Loucy (cell line): ENCODE measurements at regions not wholly inside any gene's neighbourhood (a gene's known extent, or its start where the extent isn't known, plus 50 kb on each side); places are given as distances from the start of the nearest gene placed in this dataset.

Experiments
- H2AFZ ChIP-seq: fragments of 200-600 bp; sonication (generic); 2 replicates; pipeline ENCODE4 v1.6.0; 2016; ENCODE audit warnings: antibody characterized with exemption, mild to moderate bottlenecking, low read length, moderate library complexity
- H3F3A ChIP-seq: fragments of 200-600 bp; 2 replicates; pipeline ENCODE4 v1.6.0; 2016; ENCODE audit warnings: antibody characterized with exemption, low read depth, mild to moderate bottlenecking
- H3K27me3 ChIP-seq: fragments of 200-600 bp; sonication (generic); 2 replicates; pipeline ENCODE4 v1.6.1; 2014; ENCODE audit warnings: low read length, mild to moderate bottlenecking; ENCODE audit not compliant: insufficient read depth, poor library complexity, severe bottlenecking
- H3K36me3 ChIP-seq: fragments of 200-600 bp; sonication (generic); 2 replicates; pipeline ENCODE4 v1.6.1; 2016; ENCODE audit warnings: low read length; ENCODE audit not compliant: insufficient read depth
- H3K4me1 ChIP-seq: fragments of 200-600 bp; sonication (generic); 2 replicates; pipeline ENCODE4 v1.5.1; 2014; ENCODE audit warnings: low read length, mild to moderate bottlenecking; ENCODE audit not compliant: insufficient read depth, poor library complexity, severe bottlenecking
- H3K4me2 ChIP-seq: fragments of 200-600 bp; sonication (generic); 2 replicates; pipeline ENCODE4 v1.6.0; 2014; ENCODE audit warnings: antibody characterized with exemption, low read length, low read depth, mild to moderate bottlenecking; ENCODE audit not compliant: poor library complexity, severe bottlenecking
- H3K4me3 ChIP-seq: fragments of 200-600 bp; sonication (generic); 2 replicates; pipeline ENCODE4 v1.5.1; 2014; ENCODE audit warnings: low read length, mild to moderate bottlenecking, mixed read lengths; ENCODE audit not compliant: poor library complexity, severe bottlenecking
- H3K79me2 ChIP-seq: fragments of 200-600 bp; sonication (generic); 2 replicates; pipeline ENCODE4 v1.6.1; 2014; ENCODE audit warnings: low read length; ENCODE audit not compliant: insufficient read depth
- H3K9ac ChIP-seq: fragments of 200-600 bp; sonication (generic); 2 replicates; pipeline ENCODE4 v1.6.0; 2014; ENCODE audit warnings: mild to moderate bottlenecking, low read depth, low read length, moderate library complexity; ENCODE audit not compliant: poor library complexity, severe bottlenecking
- H3K9me2 ChIP-seq: fragments of 200-600 bp; sonication (generic); replicated peaks from 2 replicates; pipeline ENCODE4 v1.6.1; 2016; ENCODE audit warnings: low read depth, low read length, mixed read lengths
- H3K9me3 ChIP-seq: fragments of 200-600 bp; sonication (generic); 2 replicates; pipeline ENCODE4 v1.6.1; 2014; ENCODE audit warnings: mild to moderate bottlenecking, antibody characterized with exemption, low read length, low read depth; ENCODE audit not compliant: insufficient read depth
- H4K20me1 ChIP-seq: fragments of 200-600 bp; sonication (generic); 2 replicates; pipeline ENCODE4 v1.6.0; 2014; ENCODE audit warnings: antibody characterized with exemption, low read length, mild to moderate bottlenecking; ENCODE audit not compliant: insufficient read depth, poor library complexity, severe bottlenecking
- EZH2phosphoT487 ChIP-seq: fragments of 200-600 bp; IDR thresholded peaks from 2 replicates; pipeline ENCODE4 v1.6.1; 2018; ENCODE audit warnings: antibody characterized with exemption, mild to moderate bottlenecking, moderate library complexity, borderline replicate concordance
- TF ChIP-seq, protein P1 (sequence below): fragments of 200-600 bp; sonication (generic); conservative IDR thresholded peaks from 2 replicates; pipeline ENCODE4 v1.5.1; 2014; ENCODE audit warnings: mild to moderate bottlenecking, antibody characterized with exemption, low read length

DNA sequence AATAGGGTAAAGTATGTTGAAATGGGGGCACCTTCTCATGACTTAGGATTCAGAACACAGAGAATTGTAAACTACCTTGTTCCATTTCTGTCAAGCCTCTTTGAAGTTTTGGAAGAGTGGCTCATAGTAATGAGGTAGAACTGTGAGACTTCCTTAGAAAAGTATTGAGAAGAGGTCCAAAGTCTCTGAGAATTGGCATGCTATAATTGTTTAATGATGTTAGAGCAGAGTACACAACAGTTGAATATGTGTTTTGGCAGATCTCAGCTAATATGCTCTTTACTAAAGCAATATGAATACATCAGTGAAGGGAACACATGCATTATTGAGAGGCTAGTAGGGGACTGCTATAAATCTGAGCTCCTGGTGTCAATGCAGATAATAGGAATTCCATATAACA is 579.4 kb upstream of the RIOK2 start:
- Histone ChIP-seq H3K4me2 (no peak overlapping the region), H4K20me1 (no peaks in the 10 kb centered on the region), H3K4me1 (no peaks in the 10 kb centered on the region), H3K4me3 (no peak overlapping the region), H3K27me3 (no peaks in the 10 kb centered on the region), H2AFZ (no peak overlapping the region), H3K9me2 (no peaks in the 10 kb centered on the region), H3F3A (no peaks in the 10 kb centered on the region), H3K9me3 (no peaks in the 10 kb centered on the region), H3K79me2 (no peaks in the 10 kb centered on the region), H3K36me3 (no peaks in the 10 kb centered on the region), H3K9ac (no peak overlapping the region)
- no peak for TF ChIP-seq EZH2phosphoT487
- TF ChIP-seq, protein P1, sequence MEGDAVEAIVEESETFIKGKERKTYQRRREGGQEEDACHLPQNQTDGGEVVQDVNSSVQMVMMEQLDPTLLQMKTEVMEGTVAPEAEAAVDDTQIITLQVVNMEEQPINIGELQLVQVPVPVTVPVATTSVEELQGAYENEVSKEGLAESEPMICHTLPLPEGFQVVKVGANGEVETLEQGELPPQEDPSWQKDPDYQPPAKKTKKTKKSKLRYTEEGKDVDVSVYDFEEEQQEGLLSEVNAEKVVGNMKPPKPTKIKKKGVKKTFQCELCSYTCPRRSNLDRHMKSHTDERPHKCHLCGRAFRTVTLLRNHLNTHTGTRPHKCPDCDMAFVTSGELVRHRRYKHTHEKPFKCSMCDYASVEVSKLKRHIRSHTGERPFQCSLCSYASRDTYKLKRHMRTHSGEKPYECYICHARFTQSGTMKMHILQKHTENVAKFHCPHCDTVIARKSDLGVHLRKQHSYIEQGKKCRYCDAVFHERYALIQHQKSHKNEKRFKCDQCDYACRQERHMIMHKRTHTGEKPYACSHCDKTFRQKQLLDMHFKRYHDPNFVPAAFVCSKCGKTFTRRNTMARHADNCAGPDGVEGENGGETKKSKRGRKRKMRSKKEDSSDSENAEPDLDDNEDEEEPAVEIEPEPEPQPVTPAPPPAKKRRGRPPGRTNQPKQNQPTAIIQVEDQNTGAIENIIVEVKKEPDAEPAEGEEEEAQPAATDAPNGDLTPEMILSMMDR, result no peak

DNA sequence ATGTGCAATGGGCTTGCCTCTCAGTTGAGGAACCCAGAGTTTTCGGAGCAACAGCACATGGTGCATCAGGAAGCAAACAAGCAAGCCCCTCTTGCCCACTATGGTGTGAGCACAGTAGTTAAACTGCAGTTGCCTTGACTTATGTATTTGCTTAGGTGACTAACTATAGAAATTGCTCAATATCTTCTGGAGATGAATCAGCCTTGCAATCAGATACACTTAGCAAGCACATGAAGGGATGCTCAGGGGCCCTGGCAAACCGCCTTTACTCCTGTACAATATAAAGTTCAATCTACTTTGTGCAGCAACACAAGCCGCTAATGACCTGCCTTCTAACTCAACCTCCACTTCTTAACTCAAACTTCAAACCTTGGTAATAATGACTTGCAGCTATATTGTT is 581.7 kb upstream of the RIOK2 start:
- H3K9ac ChIP-seq, result no peak overlapping the region
- H3K27me3 ChIP-seq, result no peaks in the 10 kb centered on the region
- H3K9me3 ChIP-seq, result no peaks in the 10 kb centered on the region
- H3K9me2 ChIP-seq, result no peaks in the 10 kb centered on the region
- TF ChIP-seq, protein P1, result no peak
- TF ChIP-seq EZH2phosphoT487, result no peak
- no peak overlapping the region for H3K4me3 ChIP-seq
- no peaks in the 10 kb centered on the region for H3K36me3 ChIP-seq
- H4K20me1 ChIP-seq, result no peaks in the 10 kb centered on the region
- no peaks in the 10 kb centered on the region for H3K79me2 ChIP-seq
- no peaks in the 10 kb centered on the region for H3F3A ChIP-seq
- no peak overlapping the region for H2AFZ ChIP-seq
- H3K4me2 ChIP-seq, result no peak overlapping the region
- no peaks in the 10 kb centered on the region for H3K4me1 ChIP-seq

DNA sequence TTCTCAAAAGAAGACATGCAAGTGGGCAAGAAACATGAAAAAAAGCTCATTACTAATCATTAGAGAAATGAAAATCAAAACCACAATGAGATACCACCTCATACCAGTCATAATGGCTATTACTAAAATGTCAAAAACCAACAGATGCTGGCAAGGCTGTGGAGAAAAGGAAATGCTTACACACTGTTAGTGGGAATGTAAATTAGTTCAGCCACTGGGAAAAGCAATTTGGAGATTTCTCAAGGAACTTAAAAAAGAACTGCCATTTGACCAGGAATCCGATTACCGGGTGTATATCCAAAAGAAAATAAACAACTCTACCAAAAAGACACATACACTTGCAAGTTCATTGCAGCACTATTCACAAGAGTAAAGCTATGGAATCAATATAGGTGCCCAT is 595.4 kb upstream of the RIOK2 start:
- Histone ChIP-seq H3K27me3 (no peaks in the 10 kb centered on the region), H3K79me2 (no peaks in the 10 kb centered on the region), H2AFZ (no peak overlapping the region), H3K9ac (no peak overlapping the region), H3K4me1 (no peaks in the 10 kb centered on the region), H3K4me2 (no peak overlapping the region), H4K20me1 (no peaks in the 10 kb centered on the region), H3K9me3 (no peaks in the 10 kb centered on the region), H3K36me3 (no peaks in the 10 kb centered on the region), H3F3A (no peaks in the 10 kb centered on the region), H3K4me3 (no peak overlapping the region), H3K9me2 (no peaks in the 10 kb centered on the region)
- TF ChIP-seq, protein P1, result no peak
- TF ChIP-seq EZH2phosphoT487, result no peak
